Activated CD4-positive, alpha-beta T cell treated with anti-CD3 and anti-CD28 coated beads, Interleukin-2, Interleukin-4, amounts not matched to agents 100 ng/mL and 50 ng/mL, durations not matched to agents 16 hours and 8 hours (primary cell): ENCODE measurements at regions not wholly inside any gene's neighbourhood (a gene's known extent, or its start where the extent isn't known, plus 50 kb on each side); places are given as distances from the start of the nearest gene placed in this dataset.

ENCODE experiments used
- DNase-seq: peaks from one replicate; pipeline ENCODE4 v3.0.0-alpha.2; 2020; ENCODE audit warnings: low spot score

DNA sequence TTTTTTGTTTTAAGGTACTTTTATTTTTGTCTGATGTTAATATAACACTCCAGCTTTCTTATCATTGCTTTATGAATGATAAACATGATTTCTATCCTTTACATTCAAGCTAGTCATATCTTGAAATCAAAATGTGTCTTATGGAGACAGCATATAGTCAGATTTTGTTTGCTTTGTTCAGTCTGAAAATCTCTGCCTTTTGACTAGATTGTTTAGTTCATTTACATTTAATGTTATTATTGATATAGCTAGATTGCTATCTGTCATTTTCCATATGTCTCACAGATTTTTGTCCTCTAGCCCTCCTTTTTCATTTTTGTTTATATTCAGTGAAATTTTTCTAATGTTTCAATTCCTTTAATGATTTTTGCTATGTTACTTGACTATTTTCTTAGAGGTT lies 332.8 kb downstream of the SMOC2 start:
- no peak for DNase-seq

DNA sequence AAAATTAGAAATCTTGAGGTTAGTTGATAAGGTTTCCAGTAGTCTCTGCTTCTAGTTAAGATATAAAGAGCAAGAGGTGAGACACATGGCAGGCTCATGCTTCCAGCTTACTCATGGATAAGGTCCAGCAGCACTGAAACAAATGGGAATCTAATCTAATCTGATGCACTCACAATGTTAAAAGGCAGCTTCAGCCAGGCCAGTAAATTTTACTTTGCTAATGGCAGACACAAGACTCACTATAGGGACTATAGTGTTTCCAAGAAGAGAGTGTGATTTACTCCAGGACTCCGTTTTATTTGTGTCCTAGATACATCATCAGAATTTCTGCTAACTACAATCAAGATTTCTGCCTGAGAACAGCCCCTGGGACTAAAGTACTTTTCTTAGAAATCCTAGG lies 324.8 kb downstream of the SMOC2 start:
- DNase-seq = no peak

DNA sequence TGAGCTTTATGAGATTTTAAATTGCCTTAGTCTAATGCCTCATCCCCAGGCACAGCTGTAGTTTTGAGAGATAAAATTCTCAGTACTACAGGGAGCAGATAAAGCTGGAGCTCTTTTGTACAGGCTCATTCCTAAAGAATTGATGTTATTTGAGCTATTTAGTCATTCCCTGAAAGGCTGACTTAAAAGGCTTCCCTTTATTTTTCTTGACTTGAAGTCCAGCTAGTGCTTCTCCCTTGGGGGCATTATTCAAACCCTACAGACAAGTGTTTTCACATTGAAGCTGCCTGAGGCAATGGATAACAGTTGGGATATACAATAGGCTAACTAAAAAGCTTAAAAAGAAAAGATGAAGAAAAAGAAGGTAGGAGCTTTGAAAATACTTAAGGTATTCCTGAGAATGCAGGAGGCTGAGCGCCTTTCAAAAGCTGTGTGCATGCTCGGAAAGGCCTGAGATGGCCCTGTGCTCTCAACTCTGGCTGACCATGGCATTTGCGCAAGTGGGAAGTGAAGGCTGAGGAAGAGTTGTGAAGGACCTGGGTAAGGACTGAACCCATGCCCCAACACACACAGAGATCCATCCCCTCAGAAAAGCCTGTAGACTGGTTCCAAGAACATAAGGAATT lies 315.1 kb downstream of the SMOC2 start:
- no peak for DNase-seq

DNA sequence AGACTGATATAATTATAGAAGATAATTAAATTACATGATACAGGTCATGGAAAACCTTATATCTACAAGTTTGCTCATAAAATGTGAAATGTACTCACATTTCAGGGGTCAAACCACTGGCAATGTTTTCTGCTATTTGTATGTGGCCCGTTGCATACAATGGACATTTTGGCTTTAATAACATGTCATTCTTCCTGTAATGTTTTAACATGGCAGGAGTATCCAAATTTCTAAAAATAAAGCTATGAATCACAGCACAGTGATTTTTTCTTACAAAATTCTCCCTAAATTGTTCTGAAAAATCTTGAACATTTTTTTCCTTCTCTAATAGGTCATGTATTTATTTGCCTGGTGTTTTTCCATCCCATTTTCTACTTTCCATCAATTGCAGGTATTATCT lies 305.7 kb downstream of the SMOC2 start:
- no peak for DNase-seq

DNA sequence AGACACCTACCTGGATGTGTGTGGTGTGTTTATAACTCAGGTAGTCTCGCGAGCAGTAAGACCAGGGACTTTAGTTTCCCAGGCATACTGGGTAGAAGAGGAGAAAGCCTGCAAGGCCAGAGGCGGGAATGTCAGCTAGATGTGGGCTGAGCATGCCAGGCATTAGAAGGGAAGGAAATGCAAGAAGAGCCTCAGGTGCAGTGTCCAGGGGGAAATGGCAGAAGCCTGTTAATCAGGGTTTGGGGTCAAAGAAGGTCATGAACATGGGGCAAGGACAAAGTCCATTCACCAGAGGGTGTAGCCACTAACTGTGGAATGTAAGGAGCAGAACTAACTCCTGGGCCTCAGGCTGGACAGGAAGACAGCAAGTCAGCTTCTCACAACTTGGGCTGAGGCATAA lies 305.0 kb downstream of the SMOC2 start:
- no peak for DNase-seq

DNA sequence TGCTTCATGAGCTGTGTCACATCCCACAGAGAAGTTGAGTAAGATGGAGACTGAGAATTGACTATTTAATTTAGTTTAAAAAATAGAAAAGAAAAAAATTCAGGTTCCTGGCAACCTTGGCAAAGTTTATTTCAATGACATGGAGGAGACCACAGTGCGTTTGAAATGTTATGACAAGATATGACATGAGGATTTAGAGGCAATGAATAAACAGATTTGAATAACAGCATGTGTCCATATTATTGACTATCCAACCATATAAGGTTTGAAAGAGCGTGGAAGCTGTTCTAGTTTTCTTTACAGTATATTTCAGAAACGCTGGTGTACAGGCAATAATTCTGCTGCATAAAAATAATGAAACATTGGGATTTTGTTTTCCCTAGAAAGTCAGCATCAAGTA lies 303.9 kb downstream of the SMOC2 start:
- DNase-seq = no peak

DNA sequence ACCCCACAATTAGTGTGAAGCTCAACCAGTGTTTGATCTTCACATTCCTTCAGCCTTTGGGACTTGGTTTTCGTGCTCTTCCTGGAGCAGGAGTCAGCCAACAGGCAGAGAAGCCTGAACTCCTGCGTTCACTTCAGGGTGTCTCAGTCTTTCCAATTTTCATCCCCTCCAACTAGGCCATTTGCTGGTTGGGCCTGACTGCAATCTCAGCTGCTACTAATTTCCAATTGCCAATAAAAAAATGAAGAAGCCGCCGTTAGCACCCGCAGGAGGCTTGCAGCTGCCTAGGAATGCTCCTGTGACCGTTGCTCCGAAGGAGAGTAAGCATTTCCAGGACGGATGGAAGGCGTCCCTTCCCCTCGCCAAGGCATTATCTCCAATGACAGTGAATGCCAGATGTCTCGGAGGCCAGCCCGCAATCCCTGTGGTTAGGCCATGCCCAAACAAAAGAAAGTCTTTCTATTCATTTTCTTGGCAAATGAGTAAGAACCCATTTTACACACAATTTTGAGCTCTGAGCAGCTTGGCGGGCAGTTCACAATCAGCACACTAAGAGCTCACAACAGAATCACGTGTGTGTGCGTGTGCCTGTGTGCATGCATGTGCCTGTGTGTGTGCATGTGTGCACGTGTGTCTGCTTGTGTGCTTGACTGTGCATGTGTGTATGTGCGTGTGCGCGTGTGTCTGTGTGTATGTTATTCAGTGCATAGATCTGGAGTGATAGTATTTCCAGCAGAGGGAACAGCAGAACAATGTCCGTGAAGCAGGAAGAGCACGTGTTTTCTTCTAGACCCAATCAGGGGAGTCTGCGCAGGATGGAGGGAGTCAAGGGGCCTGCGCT lies 301.2 kb downstream of the SMOC2 start:
- no peak for DNase-seq

DNA sequence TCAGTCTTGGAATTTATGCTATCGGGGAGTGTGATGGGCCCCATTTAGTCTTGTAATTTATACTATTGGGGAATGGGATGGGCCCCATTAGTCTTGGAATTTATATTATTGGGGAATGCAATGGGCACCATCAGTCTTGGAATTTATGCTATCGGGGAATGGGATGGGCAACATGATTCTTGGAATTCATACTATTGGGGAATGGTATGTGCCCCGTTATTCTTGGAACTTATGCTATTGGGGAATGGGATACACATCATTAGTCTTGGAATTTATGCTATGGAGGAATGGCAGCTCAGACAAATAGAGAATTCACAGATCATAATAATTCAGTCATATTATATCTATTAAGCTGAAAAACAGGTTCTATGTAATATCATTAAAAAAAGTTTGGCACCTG lies 300.3 kb downstream of the SMOC2 start:
- DNase-seq = no peak

DNA sequence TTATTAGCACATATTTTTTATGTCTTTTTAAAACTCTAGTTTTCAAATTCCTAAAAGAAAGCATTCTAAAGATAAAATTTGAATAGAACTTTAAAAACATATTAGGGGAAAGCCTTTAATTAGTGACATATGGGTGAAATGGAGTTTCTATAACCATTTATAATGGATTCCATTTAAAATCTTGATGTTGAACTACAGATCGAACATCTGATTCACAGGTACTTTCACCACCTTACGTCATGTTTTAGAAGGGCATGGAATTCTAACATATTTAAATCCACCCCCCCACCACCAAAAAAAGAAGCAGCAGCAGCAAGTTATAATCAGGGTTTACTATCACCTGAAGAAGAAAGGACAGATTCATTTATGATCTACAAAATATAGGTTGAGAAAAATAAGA lies 298.4 kb downstream of the SMOC2 start:
- no peak for DNase-seq

DNA sequence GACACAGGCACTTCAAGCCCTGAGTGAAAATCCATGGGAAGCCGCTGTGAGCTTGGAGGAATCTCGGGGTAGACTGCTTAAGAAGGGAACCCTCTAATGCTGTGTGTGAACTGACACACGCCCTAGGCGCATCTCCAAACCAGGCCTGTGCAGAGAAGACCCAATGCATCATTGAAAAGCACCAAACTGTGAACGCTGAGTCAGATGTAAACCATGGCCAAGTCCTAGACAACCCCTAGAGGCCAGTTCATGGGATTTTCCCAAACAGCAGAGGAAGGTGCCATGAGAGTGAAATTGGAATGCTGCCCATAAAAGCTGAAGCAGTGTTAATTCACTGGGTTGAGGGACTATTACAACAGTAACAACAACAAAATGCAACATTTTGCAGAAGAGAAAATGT lies 296.5 kb downstream of the SMOC2 start:
- DNase-seq = no peak

DNA sequence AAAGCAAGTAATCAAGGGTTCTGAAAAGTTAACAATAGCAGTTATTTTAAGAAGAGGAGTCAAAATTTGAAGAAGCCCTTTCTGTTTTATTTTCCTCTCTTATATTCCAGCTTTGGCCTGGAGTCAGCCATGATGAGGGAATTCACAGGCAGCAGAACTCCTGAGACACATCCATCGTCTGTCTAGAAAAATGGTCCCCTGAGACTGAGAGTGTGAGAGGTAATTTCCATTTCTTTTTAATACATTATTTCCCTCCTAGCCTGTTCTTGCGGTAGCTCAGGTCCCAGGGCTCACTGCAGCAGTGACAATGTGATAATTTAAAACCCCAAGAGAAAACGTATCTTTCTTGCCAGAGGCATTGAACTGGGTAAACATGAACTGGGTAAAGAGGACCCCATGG lies 296.0 kb downstream of the SMOC2 start:
- DNase-seq = no peak

DNA sequence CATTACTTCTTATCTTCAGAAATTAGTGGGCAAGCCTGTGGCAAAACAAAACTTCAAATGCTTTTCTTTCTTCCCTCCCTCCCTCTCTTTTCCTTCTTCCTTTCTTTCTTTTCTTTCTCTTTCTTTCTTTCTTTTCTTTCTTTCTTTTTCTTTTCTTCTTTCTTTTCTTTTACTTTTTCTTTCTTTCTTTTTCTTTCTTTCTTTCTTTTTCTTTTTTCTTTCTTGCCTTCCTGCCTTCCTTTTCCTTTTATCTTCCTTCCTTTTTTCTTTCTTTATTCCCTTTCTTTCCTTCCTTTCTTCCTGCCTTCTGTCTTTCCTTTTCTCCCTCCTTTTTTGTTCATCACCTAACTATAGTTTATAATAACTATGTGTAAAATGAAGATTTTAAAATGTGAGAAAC lies 295.1 kb downstream of the SMOC2 start:
- DNase-seq = no peak

DNA sequence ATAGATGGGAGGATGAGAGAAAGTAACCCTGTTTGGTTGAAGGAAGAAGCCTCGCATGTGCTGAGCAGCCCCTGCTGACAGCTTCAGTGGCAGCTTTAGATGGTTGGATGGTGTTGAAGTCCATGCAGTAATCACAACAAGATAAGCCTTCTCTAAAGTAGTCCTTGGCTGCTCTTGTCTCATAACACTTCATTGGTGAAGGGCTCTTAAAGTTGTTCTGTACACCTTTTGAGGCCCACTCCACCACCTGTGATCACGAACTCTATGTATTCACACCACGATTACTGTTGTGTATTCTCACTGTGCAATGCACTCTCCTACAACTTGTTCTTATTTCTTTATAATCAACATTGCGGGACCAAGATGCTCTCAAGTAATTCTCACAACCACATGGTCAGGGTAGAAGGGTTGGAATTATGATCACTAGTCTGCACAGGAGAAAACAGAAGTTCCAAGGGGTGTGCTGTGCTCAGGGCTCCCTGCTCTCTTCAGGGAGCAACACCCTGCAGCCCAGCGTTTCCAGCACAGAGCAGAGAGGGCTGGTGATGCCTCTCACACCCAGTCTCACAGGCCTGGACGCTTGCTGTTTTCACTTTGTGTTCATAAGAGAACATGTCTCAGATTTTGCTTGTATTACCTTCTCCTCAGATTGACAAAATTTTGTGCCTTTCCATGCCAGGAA lies 294.4 kb downstream of the SMOC2 start:
- DNase-seq = no peak

DNA sequence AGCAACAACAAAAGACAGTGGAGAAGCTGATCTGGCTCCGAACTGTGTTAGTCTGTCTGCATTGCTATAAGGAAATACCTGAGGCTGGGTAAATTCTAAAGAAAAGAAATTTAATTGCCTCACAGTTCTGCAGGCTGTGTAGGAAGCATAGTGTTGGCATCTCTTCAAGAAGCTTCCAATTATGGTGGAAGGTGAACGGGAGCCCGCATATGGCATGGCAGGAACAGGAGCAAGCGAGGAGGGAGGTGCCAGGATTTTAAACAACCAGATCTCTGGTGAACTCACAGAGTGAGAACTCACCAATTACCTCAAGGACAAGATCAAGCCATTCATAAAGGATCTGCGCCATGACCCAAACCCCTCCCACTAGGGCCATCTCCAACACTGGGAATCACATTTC lies 293.5 kb downstream of the SMOC2 start:
- DNase-seq = no peak

DNA sequence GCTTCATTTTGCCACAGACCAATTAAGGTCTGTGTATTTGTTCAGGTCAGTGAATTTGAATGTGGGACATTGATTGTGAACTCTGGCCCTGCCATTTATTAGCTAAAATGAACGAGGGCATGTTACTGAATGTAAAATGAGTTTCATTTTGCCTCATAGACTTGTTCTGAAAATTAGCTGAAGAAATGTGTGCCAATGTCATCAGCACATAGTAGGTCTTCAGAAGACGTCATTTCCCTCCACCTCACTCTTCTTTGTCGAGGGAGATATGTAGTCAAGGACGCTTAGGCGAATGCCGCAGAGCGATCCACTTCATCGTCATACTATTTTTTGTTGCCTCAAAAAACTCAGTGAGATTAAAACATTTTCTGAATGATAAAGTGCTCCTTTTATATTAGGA lies 291.7 kb downstream of the SMOC2 start:
- DNase-seq = no peak

DNA sequence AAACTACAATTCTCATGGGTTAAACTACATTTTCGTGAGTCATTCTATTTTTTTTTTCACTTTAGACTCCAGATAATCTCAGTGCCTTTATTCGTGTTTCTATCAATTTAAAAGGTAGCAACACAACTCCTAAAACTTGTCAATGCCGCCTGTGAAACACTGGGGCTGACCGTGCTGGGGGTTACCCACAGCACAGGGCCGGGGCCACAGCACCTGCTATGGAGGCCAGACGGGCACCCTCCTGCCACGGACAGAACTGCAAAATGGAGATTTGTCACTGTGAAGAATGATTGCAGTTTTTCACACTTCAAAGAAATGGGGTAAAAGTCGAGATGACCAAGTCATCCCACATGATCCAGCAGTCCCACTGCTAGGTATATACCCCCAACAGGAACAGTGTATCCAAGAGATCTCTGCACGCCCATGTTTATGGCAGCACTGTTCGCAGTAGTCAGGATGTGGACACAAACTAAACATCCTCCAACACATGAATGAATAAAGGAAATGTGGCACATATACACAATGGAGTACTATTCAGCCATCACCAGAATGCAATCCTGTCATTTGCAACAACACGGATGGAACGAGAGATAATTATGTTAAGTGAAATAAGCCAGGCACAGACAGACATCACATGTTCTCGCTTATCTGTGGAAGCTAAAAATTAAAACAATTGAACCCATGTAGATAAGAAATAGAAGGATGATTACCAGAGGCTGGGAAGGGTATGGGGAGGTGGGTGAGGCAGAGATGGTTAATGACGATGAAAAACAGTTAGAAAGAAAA lies 290.1 kb downstream of the SMOC2 start:
- no peak for DNase-seq

DNA sequence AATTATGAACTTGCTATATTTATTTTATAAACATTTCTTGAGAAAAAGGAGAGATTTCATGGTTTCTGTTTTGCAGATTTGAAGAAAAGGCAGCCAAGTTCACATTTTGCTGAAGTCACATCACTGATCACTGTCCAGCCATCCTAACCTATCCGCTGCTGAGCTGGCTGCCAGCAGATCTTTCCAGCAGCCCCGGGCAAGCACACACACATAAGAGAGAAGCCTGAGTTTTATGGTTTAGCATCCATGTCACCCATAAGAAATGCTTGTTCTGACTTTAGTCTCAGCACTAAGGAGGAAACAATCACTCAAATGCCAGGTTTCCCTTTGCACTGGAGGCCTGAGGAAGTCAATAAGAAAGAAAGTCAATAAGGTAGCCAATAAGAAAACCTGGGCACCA lies 287.1 kb downstream of the SMOC2 start:
- DNase-seq = no peak

DNA sequence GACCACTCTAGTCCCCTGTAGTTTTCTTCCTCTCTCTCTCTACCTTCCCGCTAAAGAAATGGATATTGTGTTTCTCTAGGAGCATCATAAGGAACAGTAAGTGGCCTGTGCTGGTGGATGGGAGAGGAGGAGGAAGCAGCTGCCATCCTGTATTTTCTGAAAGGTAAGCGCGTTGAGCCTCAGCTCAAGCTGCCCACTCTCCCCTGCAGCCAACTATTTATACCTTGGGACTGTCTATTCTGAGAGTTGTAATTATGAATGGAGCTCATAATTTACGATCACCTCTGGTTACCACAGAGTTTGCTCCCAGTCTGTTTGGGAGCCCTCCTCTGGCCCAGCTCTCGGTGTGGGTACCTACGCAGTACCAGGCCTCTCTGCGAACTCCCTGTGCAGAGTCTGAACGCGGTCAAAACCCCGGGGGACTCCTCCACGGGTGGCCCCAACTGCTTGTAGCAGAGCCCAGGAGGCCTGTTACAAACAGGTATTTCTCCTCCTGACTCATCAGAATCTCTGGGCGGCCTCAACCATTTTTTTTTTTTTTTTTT lies 285.4 kb downstream of the SMOC2 start:
- DNase-seq = no peak

DNA sequence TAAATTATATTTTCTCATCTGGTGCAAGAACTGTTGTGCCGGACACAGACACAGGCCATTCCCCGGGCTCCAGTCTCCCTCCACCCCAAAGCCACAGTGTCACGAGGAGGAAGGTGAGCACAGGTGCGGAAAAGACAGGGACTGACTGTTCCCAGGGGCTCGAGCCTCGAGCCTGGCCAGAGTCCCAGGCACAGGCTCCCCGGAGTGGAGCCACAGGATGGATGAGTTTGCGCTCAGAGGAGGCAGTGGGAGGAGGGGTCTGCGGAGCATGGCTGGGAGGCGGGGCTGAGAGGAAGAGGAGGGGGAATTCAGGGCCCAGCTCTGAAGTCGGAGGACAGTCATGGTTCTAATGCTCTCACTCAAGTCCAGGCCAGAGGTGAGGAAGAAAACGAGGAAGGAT lies 284.8 kb downstream of the SMOC2 start:
- no peak for DNase-seq

DNA sequence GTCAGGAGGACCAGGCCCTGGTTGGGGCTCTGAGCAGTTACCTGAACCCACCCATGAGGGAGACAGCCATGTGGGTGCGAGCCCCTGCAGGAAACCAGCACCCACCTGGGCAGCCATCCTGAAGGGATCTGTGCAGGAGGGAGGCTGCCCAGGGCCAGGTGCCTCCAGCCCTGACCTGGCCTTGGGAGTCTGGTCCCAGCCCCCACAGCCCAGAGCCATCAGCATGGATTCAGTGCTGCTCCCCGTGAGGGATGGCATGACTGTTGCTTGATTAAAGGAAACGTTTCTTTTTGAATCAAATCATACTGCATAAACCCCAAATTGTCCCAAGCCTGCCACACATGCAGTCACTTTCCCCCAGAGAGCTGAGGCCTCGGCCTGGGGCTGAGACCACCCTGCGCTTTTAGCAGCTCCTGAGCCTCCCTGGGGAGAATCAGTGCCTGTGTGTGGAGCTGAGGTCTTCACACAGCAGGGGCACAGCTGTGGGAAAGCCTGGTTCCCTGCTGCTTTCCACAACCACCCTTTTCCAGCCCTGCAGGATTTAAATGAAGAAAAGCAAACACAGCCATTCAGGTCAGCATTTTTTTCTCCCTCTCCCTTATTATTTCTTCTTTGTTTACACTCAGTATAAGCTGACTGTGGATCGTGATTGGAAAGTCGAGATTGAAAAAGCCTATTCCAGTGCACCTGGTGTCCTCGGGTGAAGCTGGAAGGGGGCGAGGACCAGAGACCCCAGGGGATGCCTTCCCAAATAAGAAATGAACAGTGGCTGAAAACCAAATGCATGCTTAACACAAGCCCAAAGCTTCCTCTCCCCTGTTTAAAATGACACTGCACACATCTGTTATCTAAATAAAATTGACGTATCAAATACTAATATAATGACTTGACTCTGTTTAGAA lies 283.9 kb downstream of the SMOC2 start:
- no peak for DNase-seq

DNA sequence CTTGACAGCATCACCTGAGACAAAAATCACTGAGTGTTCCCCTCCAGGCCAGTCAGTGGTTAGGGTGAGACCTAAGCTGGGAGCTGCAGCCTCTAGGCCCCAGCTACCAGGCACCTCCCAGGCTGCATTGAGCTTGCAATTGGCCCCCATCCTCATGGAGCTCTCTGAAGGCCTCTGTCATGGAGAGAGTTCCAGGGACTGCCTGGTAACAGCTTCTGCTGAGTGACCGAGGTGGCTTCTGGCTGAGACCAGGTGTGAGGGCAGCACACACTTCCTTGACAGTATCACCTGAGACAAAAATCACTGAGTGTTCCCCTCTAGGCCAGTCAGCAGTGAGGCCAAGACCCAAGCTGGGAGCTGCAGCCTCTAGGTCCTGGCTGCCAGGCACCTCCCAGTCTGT lies 283.0 kb downstream of the SMOC2 start:
- DNase-seq = no peak
